ENCODE measurements at regions not wholly inside any gene's neighbourhood (a gene's known extent, or its start where the extent isn't known, plus 50 kb on each side); places are given as distances from the start of the nearest gene placed in this dataset.

- TF ChIP-seq REST (IDR thresholded peaks at IDR 0.05; ENCODE audit: insufficient replicate concordance, low read depth) (no peak), GABPA (IDR thresholded peaks at IDR 0.05; ENCODE audit: low read depth) (no peak)
Measured at GRCh38 chr4:175970724-175971123, 94.9 kb upstream of the WDR17 start.

Measured in HL-60 (cell line).